ENCODE measurements at regions not wholly inside any gene's neighbourhood (a gene's known extent, or its start where the extent isn't known, plus 50 kb on each side); places are given as distances from the start of the nearest gene placed in this dataset.

DNA sequence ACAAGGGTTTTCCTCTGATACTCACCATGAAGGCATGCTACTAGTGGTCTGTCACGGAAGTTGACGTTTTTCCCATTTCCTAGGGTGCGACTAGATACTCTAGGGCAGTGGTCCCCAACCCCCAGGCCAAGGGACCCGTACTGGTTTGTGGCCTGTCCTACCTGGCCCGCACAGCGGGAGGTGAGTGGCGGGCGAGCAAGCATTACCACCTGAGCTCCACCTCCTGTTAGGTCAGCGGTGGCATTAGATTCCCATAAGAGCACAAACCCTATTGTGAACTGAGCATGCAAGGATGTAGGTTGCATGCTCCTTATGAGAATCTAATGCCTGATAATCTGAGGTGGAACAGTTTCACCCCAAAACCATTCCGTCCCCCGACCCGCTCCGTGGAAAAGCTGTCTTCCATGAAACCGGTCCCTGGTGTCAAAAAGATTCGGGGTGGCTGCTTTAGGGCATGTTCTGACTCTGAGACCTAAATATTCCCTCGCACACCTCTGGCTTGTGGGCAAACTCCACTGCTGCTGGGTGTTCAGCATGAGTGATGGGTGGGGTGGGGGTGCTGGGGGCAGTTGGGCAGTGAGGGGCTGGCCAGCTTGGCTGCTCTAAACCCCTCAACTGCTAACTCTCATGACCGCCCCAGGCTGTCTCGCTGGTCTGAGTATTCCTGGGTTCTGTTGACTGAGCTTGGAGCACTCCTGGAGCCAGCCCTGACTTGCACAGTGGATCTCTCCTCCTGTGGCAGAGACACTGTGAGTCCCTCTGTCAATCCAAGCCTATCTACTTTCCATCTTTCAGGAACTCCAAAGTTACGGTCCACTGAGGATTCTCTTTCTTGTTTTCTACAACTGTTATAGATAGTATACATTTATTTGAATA, 78.3 kb upstream of the NEK6 start:
- no peak for DNase-seq

DNA sequence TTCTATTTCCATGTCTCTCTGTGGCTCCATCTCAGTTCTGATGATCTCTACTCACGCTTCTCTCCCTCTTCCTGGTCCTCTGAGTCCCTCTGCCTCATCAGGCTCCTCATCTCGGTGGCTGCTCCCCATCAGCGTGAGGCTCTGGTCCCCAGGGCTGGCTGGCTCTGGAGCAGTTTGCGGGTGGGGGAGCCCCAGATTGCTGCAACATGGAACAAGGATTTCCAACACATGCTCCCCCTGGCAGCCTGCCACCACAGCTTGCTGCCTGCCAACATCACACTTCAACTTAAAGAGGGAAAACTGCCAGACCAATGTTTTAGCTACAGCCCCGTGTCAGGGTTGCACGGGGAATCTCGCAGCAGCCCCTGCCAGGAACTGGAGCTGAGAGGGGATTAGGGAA, 77.2 kb upstream of the NEK6 start:
- no peak for DNase-seq

DNA sequence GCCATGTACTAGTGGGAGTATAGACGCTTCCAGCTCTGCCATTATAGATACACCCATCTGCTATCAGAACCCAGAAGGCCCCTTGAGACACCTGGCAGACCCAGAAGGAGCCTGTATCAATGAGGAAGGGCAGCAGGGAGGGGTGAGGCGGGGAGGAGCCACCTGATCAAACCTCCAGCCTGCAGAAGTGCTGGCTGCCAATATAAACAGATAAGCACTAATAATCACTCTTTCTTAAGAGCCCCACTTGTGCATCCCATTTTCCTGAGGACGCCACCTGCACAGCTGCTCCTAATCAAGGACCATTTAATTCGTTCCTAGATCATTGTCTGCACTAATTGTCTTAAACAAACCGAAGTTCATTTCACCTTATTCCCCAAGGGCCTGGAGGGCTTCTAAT, 75.0 kb upstream of the NEK6 start:
- DNase-seq, result no peak

DNA sequence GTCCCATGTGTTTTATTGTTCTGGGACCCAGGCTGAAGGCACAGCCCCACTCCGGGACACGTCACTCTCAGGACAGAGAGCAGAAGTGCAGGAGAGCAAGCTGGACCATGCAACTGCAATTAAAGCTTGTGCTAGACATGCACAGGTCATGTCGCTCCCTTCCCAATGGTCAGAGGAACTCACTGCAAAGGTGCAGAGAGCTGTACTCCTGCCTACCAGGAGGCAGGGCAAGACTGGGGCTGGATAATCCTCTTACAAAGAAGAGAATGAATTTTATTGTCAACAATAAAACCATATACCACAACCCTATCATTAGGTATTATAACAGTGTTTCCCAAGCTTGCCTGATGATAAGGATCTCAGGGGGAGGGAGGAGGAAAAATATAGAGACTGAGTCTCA, 74.0 kb upstream of the NEK6 start:
- no peak for DNase-seq

DNA sequence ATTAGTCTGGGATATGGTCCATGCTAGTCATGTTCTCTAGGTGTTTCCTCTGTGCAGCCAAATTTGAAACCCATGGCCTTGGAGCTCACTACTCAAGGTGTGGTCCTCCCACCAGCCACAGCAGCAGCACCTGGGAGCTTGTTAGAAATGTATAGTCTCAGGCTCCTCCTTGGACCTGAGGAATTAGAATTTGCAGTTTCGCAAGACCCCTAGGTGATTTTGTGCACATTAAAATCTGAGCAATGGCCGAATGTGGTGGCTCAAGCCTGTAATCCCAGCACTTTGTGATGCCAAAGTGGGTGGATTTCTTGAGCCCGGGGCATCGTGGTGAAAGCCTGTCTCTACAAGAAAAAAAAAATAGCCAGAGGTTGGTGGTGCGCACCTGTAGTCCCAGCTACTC, 72.3 kb upstream of the NEK6 start:
- DNase-seq, result no peak

DNA sequence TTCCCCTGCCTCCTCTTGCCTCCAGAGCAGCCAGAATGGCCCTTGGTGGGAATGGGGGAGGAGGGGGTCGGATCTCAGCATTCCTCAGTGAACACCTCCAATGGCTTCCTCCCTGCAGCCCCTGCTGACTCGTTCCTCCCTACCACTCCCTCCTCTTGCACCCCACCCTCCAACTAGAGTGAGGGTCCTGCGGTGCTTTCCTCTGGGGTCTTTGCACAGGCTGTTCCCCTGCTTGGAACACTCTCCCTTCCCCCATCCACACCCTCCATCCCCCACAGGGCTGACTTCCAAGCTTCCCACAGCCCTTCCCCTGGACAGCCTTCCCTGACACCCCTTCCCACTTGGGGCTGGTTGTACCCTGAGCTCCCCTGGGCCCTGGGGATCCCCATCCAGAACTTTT, 70.4 kb upstream of the NEK6 start:
- no peak for DNase-seq

DNA sequence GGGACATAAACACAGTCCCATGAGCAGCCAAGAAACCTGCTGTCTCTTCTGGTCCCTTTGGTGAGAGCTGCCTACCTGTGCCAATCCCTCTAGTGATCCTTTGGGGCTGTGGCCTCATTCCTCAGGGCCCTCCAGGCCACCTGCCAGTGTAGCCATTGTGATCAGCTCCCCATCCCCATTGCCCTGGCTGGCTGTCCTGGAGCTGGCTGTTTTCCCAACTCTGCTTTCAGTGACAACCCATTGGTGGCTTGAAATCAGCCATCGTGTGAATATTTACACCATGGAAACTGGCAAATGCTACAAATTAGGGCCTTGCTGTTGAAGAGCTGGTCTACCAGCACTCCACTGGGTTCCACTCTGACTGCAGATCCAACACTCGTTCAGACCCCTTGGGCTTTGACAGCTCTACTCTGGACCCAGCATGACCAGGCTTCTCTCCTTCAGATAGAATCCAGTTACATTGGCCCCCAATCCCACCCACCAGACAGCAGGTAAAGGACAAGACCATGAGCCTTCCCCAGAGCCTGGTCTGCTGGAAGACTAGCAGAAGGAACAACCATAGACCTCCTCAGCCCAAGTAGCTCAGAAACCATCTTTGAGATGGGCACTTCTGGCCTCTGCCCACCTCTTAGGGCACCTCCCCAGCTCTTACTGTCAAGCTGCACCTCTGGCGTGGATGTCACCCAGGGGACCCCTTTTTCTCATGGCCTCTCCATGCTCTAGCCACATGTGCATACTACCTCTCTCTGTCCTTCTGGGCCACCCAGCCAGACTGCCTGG, 69.2 kb upstream of the NEK6 start:
- DNase-seq, result no peak

DNA sequence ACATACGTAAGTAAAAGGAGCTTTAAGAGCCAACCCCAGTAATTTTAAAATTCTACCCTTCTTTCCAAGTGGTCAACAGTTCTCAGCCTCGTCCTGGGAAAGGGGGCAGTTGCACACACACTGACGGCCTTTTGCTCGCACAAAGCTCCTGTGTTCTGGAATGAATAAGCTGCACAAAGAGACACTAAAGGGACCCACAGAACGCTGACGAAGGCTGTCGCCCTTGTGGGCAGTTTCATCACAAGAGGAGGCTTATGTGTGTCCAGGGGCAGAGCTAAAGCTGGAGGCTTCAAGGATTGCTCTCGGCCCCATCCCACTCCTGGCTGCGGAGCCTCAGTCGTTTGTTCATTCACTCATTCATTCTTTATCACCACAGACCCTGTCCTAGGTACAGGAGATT, 67.0 kb upstream of the NEK6 start:
- no peak for DNase-seq

DNA sequence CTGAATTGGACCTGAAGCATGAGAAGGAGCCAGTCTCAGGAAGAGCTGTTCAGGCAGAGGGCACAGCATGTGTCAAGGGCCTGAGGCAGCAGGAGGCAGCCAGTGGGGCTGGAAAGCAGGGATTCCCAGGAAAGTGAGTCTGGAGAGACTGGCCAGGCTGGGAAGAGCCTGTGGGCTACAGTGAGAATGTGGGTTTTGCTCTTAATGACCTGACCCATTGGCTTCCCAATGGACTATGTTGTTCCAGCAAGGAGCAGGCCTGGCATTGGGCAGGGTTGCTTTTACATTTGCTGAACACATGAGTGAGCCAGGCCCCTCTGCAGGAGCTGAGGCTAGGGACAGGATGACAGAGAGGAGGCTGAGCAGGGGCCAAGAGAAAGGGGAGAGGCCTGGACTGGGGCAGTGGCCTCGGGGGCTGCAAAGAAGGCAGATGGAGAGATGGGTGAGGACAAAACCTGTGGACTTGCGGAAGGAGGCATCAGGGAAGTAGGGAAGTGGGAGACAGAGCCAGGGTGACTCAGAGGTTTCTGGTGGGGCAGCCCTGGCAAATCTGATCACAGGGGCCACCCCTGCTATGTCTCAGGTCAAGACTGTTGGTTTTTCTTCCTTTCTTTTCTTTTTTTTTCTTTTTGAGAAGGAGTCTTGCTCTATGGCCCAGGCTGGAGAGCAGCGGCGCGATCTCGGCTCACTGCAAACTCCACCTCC, 65.9 kb upstream of the NEK6 start:
- DNase-seq, result no peak

DNA sequence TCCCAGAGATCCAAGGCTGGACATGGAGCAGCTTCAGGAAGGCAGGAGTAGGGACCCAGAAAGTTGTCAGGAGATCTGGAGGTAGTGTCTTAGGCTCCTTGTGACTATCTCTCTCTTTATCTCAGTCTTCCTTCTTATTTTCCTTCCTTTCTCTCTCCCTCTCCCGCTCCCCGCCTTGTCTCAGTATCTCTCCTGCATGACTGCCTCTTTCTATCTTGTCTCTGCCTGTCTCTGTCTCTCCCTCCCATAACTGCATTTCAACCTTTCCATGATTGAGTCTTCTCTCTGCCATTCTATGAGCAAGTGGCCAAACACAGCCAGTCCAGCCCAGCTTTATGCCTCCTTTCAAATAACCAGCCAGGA, 61.0 kb upstream of the NEK6 start:
- no peak for DNase-seq

DNA sequence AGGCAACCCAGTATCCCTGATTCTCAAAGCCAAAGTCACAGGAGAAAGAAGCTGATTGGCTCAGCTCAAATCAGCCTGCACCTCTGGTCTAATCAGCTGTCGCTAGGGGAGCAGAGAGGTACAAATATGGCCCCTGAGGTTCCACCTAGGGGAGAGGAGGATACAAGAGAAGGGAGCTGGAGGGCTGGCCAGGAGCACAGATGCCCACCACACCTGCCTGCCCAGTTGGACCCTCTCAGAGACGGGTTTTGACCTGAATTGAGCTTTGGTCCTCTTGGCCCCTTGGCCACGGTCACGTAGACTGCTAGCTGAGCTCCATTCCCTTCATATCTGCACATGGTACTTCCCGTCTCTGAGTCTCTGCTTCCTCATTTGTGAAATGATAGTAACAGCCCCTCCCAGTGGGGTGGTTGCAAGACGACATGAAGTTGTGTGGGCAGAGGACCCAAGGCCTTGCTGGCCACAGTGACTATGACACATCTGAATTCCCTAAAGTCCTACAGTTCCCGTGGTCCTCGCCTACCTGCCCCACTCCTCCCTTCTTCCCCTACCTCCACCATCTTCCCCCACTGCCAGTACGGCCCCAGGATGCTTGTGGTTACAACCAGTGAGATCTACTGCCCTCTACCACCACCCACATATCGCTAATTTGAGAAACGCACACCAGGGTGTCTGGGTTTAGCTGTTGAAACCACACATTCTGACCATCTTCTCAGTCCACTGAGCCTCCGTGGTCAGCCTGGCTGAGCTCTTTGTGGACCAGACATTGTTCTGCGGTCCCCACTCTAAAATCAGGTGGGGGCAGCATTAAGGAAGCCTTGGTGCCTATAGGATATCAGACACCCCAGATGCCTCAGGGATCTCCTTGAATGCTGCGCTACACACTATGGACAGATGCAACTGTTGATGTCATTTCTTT, 60.3 kb upstream of the NEK6 start:
- DNase-seq, result no peak

DNA sequence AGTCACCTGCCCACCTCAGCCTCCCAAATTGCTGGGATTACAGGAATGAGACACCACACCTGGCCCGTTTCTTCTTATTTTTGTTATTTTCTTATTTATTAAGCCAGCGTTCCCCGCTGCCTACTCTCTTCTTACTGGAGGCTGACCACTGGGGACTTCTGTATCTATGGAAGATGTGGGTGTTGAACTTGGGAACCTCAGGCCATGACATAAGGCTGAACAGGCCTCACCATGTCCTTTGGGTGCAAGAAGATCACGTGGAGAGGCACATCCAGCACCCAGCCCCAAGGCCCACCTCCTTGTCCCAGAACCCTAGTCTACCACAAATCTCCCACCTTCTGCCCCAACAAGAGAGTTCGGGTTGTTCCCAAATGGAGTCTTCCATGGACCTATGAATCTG, 59.4 kb upstream of the NEK6 start:
- DNase-seq, result no peak

DNA sequence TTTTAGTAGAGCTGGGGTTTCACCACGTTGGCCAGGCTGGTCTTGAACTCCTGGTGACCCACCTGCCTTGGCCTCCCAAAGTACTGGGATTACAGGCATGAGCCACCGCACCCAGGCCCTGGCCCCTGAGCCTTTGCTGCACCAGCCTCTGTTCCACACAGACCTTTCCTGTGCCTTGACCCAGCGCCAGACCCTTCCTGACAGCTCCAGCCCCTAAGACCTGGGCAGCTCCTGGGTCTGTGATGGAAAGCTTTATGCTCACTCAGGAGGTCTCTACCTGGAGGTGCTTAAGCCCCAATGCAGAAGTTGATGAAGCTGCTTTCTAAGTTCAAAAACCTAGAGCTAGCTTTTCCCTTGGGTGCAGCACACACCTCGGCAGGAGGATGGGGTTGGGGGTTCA, 58.8 kb upstream of the NEK6 start:
- no peak for DNase-seq

DNA sequence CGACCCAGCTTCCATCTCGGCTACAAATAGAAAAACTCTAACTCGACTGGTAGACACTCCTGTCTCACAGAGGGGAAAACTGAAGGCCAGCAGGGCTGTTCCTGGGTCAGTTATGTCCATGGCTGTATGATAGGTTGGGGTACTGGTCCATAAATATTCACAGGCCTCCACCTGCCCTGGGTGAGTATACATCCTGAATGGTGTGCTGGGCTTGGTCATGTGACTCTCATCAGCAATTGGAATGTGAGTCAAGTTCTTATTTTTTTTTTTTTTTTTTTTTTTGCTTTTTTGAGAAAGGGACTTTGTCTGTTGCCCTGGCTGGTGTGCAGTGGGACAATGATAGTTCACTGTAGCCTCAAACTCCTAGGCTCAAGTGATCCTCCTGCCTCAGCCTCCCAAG, 58.3 kb upstream of the NEK6 start:
- DNase-seq, result no peak

DNA sequence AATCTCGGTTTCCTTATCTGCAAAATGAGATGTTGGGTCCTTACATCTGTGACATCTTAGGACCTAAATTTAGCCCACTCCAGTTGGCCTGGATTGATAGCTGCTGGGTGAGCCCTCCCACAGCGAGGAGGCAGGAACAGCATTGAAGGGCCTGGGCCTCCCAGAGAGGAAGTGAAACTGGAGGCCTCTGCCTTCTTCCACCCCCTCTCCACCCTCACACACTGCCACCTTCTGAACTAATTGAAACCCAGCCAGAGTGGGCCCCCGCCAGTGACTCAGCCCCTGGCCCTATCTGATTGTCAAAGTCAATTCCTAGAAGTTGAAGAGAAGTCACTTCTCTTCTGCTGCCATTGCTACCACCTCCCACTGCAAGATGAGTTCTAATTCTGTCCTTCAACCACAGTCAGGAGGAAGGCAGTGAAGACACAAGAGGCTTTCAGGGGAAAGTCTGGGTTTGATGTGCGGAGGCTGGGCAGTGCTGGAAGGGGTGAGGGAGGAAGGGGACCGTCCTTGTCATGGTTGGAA, 55.2 kb upstream of the NEK6 start:
- DNase-seq, result no peak

DNA sequence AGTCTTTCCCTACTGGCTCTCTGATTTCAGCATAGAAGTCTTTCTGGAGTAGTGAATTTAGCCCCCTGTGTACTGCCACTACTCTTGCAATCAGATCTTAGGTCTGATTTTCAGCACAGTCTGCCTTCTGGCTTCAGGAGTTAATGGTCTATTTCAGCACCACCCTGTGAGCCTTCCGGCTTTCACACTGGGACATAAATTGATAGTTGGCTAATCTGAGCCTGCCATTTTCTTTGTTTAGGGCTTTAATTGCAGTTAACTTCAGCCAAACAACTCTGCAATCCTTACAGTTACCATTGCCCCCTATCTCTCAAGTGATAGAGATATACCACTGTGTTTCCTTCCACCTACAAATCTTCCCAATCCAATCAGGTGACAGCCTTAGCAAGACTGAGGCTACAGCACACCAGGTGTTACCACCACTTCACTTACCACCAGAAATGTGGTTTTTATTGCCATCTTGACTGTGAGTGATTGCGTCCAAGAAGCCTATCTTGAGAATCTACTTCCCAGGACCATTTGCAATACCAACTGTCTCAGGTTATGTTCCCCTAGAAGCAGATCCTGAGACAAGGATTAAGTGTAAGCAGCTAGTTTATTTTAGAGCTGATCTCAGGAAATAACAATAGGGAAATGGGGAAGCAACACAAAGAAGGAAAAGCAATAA, 51.9 kb upstream of the NEK6 start:
- DNase-seq, result no peak

DNA sequence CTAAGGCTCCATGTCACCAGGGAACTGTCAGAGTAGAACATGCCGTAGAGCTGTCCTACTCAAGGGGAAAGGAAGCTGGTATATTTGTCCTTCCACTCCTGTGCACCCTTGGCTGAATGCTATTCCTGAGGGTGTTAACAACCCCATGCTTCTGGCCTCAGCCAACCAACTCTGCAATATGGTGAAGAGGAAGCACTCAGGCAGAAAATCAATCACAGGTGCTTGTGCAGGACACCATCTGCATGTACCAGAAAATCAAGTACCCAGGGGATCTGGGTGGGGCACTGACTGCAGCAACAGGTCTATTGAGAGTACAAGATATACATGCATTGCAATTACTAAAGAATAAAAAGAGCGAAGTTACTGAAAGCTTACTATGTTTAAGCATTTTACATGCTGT, 51.4 kb upstream of the NEK6 start:
- no peak for DNase-seq
